ENCODE measurements at regions not wholly inside any gene's neighbourhood (a gene's known extent, or its start where the extent isn't known, plus 50 kb on each side); places are given as distances from the start of the nearest gene placed in this dataset.
"Not testable (repeated sequence)": the region's sequence is repeated elsewhere in the genome, so short reads cannot be mapped to it uniquely, and the experiment has no call there.

- TF ChIP-seq MAX, CTCF (IDR thresholded peaks at IDR 0.05; ENCODE audit: low read depth, low read length): not testable (repeated sequence)
These were observed 65.5 kb upstream of the RABGAP1L start for GRCh38 chr1:174093789-174094188.

Measured in NB4 (cell line).